ENCODE measurements at regions not wholly inside any gene's neighbourhood (a gene's known extent, or its start where the extent isn't known, plus 50 kb on each side); places are given as distances from the start of the nearest gene placed in this dataset.

DNA sequence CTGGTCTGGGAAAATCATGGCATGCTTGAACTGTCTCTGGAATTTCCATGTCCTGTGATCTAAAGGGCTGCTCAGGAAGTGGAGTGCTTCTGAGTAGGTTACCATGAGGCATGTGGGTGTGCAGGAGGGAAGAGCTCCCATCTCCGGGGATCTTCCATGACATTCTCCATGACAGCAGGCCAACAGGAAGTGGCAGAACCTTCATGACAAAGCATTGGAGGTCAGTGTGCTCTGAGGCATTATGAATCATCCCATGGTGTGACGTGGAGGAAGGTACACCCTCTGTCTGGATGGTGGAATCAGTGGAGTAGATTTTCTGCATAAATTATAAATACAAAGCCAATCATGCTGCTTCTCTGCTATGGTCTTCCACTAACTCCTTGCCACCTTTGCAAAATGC is 139.6 kb upstream of the E2F8 start:
- Histone ChIP-seq H3K4me2 (ENCODE audit: low read length) (no peak overlapping the region), H2AFZ (ENCODE audit: low read depth, low read length) (no peak overlapping the region), H3K4me3 (ENCODE audit: low read length) (no peak overlapping the region), H3K79me2 (ENCODE audit: low read length) (no peaks in the 10 kb centered on the region), H3K27ac (ENCODE audit: low read length) (no peak overlapping the region), H3K9ac (ENCODE audit: low read length) (no peak overlapping the region), H3K27me3 (ENCODE audit: low read depth, low read length) (peaks cover 53% of the 10 kb centered on the region), H3K4me1 (ENCODE audit: low read length) (no peaks in the 10 kb centered on the region), H4K20me1 (ENCODE audit: insufficient read depth, low read length) (no peaks in the 10 kb centered on the region), H3K9me3 (ENCODE audit: insufficient read depth, low read length) (no peaks in the 10 kb centered on the region), H3K36me3 (replicated peaks; ENCODE audit: low read depth, low read length) (no peaks in the 10 kb centered on the region)
- TF ChIP-seq, protein P1, sequence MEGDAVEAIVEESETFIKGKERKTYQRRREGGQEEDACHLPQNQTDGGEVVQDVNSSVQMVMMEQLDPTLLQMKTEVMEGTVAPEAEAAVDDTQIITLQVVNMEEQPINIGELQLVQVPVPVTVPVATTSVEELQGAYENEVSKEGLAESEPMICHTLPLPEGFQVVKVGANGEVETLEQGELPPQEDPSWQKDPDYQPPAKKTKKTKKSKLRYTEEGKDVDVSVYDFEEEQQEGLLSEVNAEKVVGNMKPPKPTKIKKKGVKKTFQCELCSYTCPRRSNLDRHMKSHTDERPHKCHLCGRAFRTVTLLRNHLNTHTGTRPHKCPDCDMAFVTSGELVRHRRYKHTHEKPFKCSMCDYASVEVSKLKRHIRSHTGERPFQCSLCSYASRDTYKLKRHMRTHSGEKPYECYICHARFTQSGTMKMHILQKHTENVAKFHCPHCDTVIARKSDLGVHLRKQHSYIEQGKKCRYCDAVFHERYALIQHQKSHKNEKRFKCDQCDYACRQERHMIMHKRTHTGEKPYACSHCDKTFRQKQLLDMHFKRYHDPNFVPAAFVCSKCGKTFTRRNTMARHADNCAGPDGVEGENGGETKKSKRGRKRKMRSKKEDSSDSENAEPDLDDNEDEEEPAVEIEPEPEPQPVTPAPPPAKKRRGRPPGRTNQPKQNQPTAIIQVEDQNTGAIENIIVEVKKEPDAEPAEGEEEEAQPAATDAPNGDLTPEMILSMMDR (IDR thresholded peaks at IDR 0.05; ENCODE audit: low read depth, low read length) = no peak
- no peak for TF ChIP-seq EZH2phosphoT487 (IDR thresholded peaks at IDR 0.05; ENCODE audit: low read depth)

DNA sequence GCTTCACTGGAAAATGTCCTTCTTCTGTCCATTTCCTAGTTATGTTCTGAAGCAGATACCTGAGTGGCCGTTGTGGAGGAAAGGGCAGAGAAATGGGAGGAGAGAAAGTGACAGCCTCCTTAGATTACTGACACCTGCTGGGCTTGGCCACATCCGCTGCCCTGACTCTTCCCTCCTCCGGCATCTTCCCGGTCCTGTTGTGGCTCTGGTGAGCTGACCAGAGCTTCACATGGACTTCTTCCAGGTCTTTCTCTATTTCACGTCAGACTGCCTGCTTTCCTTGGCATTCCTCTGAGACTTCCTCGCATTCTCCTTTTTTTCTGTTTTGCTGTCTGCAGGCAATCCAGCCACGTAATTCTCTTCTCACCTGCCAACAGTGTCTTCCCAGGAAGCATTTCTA is 138.7 kb upstream of the E2F8 start:
- Histone ChIP-seq H4K20me1 (ENCODE audit: insufficient read depth, low read length) (no peaks in the 10 kb centered on the region), H3K27ac (ENCODE audit: low read length) (no peak overlapping the region), H3K4me2 (ENCODE audit: low read length) (no peak overlapping the region), H3K27me3 (ENCODE audit: low read depth, low read length) (peaks cover 52% of the 10 kb centered on the region), H3K9ac (ENCODE audit: low read length) (no peak overlapping the region), H3K9me3 (ENCODE audit: insufficient read depth, low read length) (no peaks in the 10 kb centered on the region), H3K4me1 (ENCODE audit: low read length) (no peaks in the 10 kb centered on the region), H3K4me3 (ENCODE audit: low read length) (no peak overlapping the region), H2AFZ (ENCODE audit: low read depth, low read length) (no peak overlapping the region), H3K79me2 (ENCODE audit: low read length) (no peaks in the 10 kb centered on the region), H3K36me3 (replicated peaks; ENCODE audit: low read depth, low read length) (no peaks in the 10 kb centered on the region)
- no peak for TF ChIP-seq EZH2phosphoT487 (IDR thresholded peaks at IDR 0.05; ENCODE audit: low read depth)
- TF ChIP-seq, protein P1 (IDR thresholded peaks at IDR 0.05; ENCODE audit: low read depth, low read length) = no peak

DNA sequence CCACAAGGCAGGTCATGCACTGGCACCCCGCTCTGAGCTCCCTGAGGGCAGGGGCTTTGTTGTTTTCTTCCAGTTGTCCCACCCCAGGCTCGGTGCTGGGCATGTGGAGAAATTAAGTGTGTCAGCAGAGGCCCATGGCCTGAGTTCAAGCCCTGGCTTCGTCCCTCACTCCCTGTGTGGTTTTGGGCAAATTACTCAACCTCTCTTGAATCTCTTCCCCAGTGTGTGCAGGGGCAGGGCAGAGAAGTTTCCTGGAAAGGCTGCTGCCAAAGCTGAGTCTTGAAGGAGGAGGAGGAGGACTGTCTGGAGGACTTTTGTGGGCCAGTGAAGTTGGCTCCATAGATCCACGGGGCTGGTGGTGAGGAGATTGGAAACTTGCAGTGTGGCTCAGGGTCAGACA is 138.1 kb upstream of the E2F8 start:
- Histone ChIP-seq H3K4me1 (ENCODE audit: low read length) (no peaks in the 10 kb centered on the region), H3K79me2 (ENCODE audit: low read length) (no peaks in the 10 kb centered on the region), H3K4me3 (ENCODE audit: low read length) (no peak overlapping the region), H3K4me2 (ENCODE audit: low read length) (no peak overlapping the region), H3K9me3 (ENCODE audit: insufficient read depth, low read length) (no peaks in the 10 kb centered on the region), H4K20me1 (ENCODE audit: insufficient read depth, low read length) (no peaks in the 10 kb centered on the region), H3K27ac (ENCODE audit: low read length) (no peak overlapping the region), H3K27me3 (ENCODE audit: low read depth, low read length) (peaks cover 46% of the 10 kb centered on the region), H2AFZ (ENCODE audit: low read depth, low read length) (no peak overlapping the region), H3K36me3 (replicated peaks; ENCODE audit: low read depth, low read length) (no peaks in the 10 kb centered on the region), H3K9ac (ENCODE audit: low read length) (no peak overlapping the region)
- no peak for TF ChIP-seq EZH2phosphoT487 (IDR thresholded peaks at IDR 0.05; ENCODE audit: low read depth)
- TF ChIP-seq, protein P1 (IDR thresholded peaks at IDR 0.05; ENCODE audit: low read depth, low read length) = no peak

DNA sequence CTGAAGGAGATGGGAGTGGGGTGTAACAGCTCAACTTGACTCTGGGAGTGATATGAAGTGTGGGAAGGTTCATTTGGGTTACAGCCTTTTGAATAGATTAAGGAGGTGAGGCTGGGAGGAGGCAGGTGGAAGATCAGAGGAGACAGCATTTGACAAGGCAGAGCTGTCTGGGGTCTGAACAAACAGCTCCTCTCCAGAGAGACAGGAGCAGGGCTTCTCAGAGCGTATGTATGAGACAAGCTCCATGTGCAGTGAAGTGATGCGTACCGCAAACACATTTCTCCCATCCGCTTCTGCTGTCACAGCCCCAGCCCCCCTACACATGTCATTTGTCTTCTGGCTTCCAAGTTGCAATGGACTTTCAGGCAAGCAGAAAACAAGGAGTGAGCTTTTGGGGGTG is 137.1 kb upstream of the E2F8 start:
- H3K4me3 ChIP-seq (ENCODE audit: low read length) = no peak overlapping the region
- peaks cover 44% of the 10 kb centered on the region for H3K27me3 ChIP-seq (ENCODE audit: low read depth, low read length)
- H3K79me2 ChIP-seq (ENCODE audit: low read length) = no peaks in the 10 kb centered on the region
- no peak overlapping the region for H3K27ac ChIP-seq (ENCODE audit: low read length)
- H3K9me3 ChIP-seq (ENCODE audit: insufficient read depth, low read length) = no peaks in the 10 kb centered on the region
- no peak for TF ChIP-seq EZH2phosphoT487 (IDR thresholded peaks at IDR 0.05; ENCODE audit: low read depth)
- TF ChIP-seq, protein P1 (IDR thresholded peaks at IDR 0.05; ENCODE audit: low read depth, low read length) = no peak
- H2AFZ ChIP-seq (ENCODE audit: low read depth, low read length) = no peak overlapping the region
- no peak overlapping the region for H3K9ac ChIP-seq (ENCODE audit: low read length)
- H3K4me1 ChIP-seq (ENCODE audit: low read length) = no peaks in the 10 kb centered on the region
- H4K20me1 ChIP-seq (ENCODE audit: insufficient read depth, low read length) = no peaks in the 10 kb centered on the region
- no peak overlapping the region for H3K4me2 ChIP-seq (ENCODE audit: low read length)
- H3K36me3 ChIP-seq (replicated peaks; ENCODE audit: low read depth, low read length) = no peaks in the 10 kb centered on the region
